ENCODE measurements at regions not wholly inside any gene's neighbourhood (a gene's known extent, or its start where the extent isn't known, plus 50 kb on each side); places are given as distances from the start of the nearest gene placed in this dataset.

DNA sequence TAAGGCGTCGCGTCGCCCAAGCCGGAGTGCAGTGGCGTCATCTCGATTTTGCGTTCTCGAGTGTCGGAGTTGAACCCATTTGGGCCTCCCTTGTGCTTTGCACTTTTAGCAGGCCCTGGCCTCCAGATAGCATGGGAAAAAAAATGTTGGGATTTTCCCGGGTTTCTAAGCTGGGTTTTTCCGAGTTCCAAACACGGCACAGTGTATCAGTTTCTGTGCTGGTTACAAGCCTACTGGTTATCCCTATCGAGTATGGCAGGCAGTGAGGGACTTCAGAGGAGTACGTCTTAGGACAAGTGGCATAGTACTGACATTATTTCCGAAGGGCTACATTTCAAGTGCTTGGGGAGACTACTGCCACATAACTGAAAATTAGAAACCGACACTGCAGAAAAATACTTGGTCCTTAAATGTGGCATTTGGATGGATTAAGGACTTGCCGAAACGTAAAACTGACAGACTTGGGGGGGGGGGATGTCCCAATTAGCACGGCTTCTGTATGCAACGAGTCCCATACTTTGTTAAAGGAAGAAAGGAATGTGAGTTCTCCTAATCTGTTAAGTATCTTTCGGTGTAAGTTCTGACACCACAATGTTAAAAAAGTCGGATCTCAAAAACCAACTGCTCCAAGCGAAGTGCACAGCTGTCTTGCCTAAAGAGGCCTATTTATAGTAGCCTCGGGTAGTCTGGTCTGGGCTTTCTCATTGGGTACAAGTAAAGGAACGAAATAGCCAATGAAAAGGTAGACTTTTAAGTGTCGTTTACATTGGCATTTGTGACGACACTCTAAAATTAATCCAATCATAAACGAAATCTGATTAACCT lies 70.2 kb downstream of the HFE start (continued):
- TF ChIP-seq RARB (CRISPR knock-in tag; IDR thresholded peaks at IDR 0.05) = peak; percentile 99
- TF ChIP-seq, protein P1, sequence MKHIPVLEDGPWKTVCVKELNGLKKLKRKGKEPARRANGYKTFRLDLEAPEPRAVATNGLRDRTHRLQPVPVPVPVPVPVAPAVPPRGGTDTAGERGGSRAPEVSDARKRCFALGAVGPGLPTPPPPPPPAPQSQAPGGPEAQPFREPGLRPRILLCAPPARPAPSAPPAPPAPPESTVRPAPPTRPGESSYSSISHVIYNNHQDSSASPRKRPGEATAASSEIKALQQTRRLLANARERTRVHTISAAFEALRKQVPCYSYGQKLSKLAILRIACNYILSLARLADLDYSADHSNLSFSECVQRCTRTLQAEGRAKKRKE (CRISPR knock-in tag; IDR thresholded peaks at IDR 0.05; ENCODE audit: low read depth) = peak; percentile 80; the same call in 1 of the 2 replicates
- TF ChIP-seq HEYL (CRISPR knock-in tag; IDR thresholded peaks at IDR 0.05) = no peak
- TF ChIP-seq FOSB (CRISPR knock-in tag; IDR thresholded peaks at IDR 0.05) = peak; percentile 99
- TF ChIP-seq MAFK (IDR thresholded peaks at IDR 0.05; ENCODE audit: partially characterized antibody) = no peak
- TF ChIP-seq KDM5A (IDR thresholded peaks at IDR 0.05) = no peak
- TF ChIP-seq ESRRA (IDR thresholded peaks at IDR 0.05; ENCODE audit: borderline replicate concordance, low read length) = no peak
- TF ChIP-seq, protein P2, sequence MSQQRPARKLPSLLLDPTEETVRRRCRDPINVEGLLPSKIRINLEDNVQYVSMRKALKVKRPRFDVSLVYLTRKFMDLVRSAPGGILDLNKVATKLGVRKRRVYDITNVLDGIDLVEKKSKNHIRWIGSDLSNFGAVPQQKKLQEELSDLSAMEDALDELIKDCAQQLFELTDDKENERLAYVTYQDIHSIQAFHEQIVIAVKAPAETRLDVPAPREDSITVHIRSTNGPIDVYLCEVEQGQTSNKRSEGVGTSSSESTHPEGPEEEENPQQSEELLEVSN (IDR thresholded peaks at IDR 0.05; ENCODE audit: borderline replicate concordance, low read depth) = 0 out of 2 replicates have a peak, but pooled peaks have one; percentile 28
- TF ChIP-seq POLR2A (IDR thresholded peaks at IDR 0.05; ENCODE audit: low read length) = peak; percentile 39
- 0 out of 2 replicates have a peak, but pooled peaks have one; percentile 12 for TF ChIP-seq HOXB5 (CRISPR knock-in tag; IDR thresholded peaks at IDR 0.05)
- no peak for TF ChIP-seq CBX8 (IDR thresholded peaks at IDR 0.05)
- peak; percentile 74; the same call in 1 of the 2 replicates for TF ChIP-seq EHF (CRISPR knock-in tag; IDR thresholded peaks at IDR 0.05)
- TF ChIP-seq POLR2AphosphoS2 (conservative IDR thresholded peaks at IDR 0.05; ENCODE audit: low read length) = peak; percentile 96
- no peak for TF ChIP-seq HDAC2 (IDR thresholded peaks at IDR 0.05)
- no peak for TF ChIP-seq ZNF302 (CRISPR knock-in tag; IDR thresholded peaks at IDR 0.05)
- TF ChIP-seq TP53 (CRISPR knock-in tag; IDR thresholded peaks at IDR 0.05) = peak; percentile 92
- TF ChIP-seq ZSCAN20 (CRISPR knock-in tag; IDR thresholded peaks at IDR 0.05) = no peak
- TF ChIP-seq EHMT2 (IDR thresholded peaks at IDR 0.05; ENCODE audit: low read depth) = no peak
- no peak for TF ChIP-seq PHF8 (IDR thresholded peaks at IDR 0.05; ENCODE audit: borderline replicate concordance, low read depth)
- TF ChIP-seq, protein P3, sequence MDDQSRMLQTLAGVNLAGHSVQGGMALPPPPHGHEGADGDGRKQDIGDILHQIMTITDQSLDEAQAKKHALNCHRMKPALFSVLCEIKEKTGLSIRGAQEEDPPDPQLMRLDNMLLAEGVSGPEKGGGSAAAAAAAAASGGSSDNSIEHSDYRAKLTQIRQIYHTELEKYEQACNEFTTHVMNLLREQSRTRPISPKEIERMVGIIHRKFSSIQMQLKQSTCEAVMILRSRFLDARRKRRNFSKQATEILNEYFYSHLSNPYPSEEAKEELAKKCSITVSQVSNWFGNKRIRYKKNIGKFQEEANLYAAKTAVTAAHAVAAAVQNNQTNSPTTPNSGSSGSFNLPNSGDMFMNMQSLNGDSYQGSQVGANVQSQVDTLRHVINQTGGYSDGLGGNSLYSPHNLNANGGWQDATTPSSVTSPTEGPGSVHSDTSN (IDR thresholded peaks at IDR 0.05) = peak; percentile 64
- TF ChIP-seq CEBPB (IDR thresholded peaks at IDR 0.05) = no peak
- TF ChIP-seq, protein P4, sequence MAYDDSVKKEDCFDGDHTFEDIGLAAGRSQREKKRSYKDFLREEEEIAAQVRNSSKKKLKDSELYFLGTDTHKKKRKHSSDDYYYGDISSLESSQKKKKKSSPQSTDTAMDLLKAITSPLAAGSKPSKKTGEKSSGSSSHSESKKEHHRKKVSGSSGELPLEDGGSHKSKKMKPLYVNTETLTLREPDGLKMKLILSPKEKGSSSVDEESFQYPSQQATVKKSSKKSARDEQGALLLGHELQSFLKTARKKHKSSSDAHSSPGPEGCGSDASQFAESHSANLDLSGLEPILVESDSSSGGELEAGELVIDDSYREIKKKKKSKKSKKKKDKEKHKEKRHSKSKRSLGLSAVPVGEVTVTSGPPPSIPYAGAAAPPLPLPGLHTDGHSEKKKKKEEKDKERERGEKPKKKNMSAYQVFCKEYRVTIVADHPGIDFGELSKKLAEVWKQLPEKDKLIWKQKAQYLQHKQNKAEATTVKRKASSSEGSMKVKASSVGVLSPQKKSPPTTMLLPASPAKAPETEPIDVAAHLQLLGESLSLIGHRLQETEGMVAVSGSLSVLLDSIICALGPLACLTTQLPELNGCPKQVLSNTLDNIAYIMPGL (CRISPR knock-in tag; IDR thresholded peaks at IDR 0.05; ENCODE audit: borderline replicate concordance) = peak; percentile 78
- peak; percentile 55; the same call in 1 of the 2 replicates for TF ChIP-seq GATA3 (IDR thresholded peaks at IDR 0.05; ENCODE audit: borderline replicate concordance)
- peak; percentile 99 for TF ChIP-seq HOXA7 (CRISPR knock-in tag; IDR thresholded peaks at IDR 0.05)
- no peak for TF ChIP-seq SMC3 (IDR thresholded peaks at IDR 0.05)
- TF ChIP-seq CHD2 (IDR thresholded peaks at IDR 0.05; ENCODE audit: low read length, partially characterized antibody) = no peak

All from A549 (cell line).